HG02981 (cell line): ENCODE measurements at regions not wholly inside any gene's neighbourhood (a gene's known extent, or its start where the extent isn't known, plus 50 kb on each side); places are given as distances from the start of the nearest gene placed in this dataset.

Source experiments
- ATAC-seq: cut with Tn5 transposase; IDR thresholded peaks from one replicate; pipeline ENCODE4 v1.9.1; 2021; ENCODE audit warnings: mild to moderate bottlenecking, moderate library complexity; ENCODE audit not compliant: unreplicated experiment

GRCh38 chr20:40329321-40329720, 359.7 kb downstream of the MAFB start:
- no peak for ATAC-seq

- ATAC-seq: no peak
Measured at GRCh38 chr20:40326784-40327183, 362.3 kb downstream of the MAFB start.

- no peak for ATAC-seq
Measured at GRCh38 chr20:40325006-40325568, 363.9 kb downstream of the MAFB start.

GRCh38 chr20:40323361-40323794, 365.7 kb downstream of the MAFB start:
- ATAC-seq: no peak

- no peak for ATAC-seq
Measured at GRCh38 chr20:40322941-40323340, 366.1 kb downstream of the MAFB start.

- ATAC-seq: no peak
Measured at GRCh38 chr20:40320517-40321011, 368.5 kb downstream of the MAFB start.

GRCh38 chr20:40319741-40320516, 369.1 kb downstream of the MAFB start:
- no peak for ATAC-seq

- no peak for ATAC-seq
Measured at GRCh38 chr20:40319056-40319455, 370.0 kb downstream of the MAFB start.

GRCh38 chr20:40317156-40317790, 371.8 kb downstream of the MAFB start:
- no peak for ATAC-seq

GRCh38 chr20:40314278-40314677, 374.8 kb downstream of the MAFB start:
- no peak for ATAC-seq

GRCh38 chr20:40313730-40314129, 375.3 kb downstream of the MAFB start:
- no peak for ATAC-seq

GRCh38 chr20:40309731-40310130, 379.3 kb downstream of the MAFB start:
- ATAC-seq: no peak

GRCh38 chr20:40307997-40308396, 381.0 kb downstream of the MAFB start:
- ATAC-seq: no peak

- ATAC-seq: no peak
Measured at GRCh38 chr20:40307268-40307667, 381.8 kb downstream of the MAFB start.

GRCh38 chr20:40305303-40305702, 383.7 kb downstream of the MAFB start:
- no peak for ATAC-seq

- ATAC-seq: no peak
Measured at GRCh38 chr20:40304119-40304613, 384.9 kb downstream of the MAFB start.

GRCh38 chr20:40294747-40295146, 394.3 kb downstream of the MAFB start:
- no peak for ATAC-seq

GRCh38 chr20:40294175-40294574, 394.9 kb downstream of the MAFB start:
- no peak for ATAC-seq

- ATAC-seq: no peak
Measured at GRCh38 chr20:40293740-40294139, 395.3 kb downstream of the MAFB start.

- ATAC-seq: no peak
Measured at GRCh38 chr20:40291493-40292135, 397.4 kb downstream of the MAFB start.

- ATAC-seq: no peak
Measured at GRCh38 chr20:40287683-40288082, 401.4 kb downstream of the MAFB start.
